ENCODE measurements at regions not wholly inside any gene's neighbourhood (a gene's known extent, or its start where the extent isn't known, plus 50 kb on each side); places are given as distances from the start of the nearest gene placed in this dataset.

GRCh38 chr5:21663082-21663481, 1190.1 kb downstream of the CDH12 start:
- no peak overlapping the region for H3K4me3 ChIP-seq (ENCODE audit: low read depth, low read length)
- WGBS: 79% methylated on average over 2 of the region's 2 CpGs
- H3K27ac ChIP-seq (ENCODE audit: low read depth): no peak overlapping the region
- H3K36me3 ChIP-seq (ENCODE audit: insufficient read depth): no peaks in the 10 kb centered on the region
- no peak for DNase-seq (ENCODE audit: extremely low spot score)
- no peaks in the 10 kb centered on the region for H3K4me1 ChIP-seq (ENCODE audit: insufficient read depth)

GRCh38 chr5:21661184-21661583, 1192.0 kb downstream of the CDH12 start:
- no peak overlapping the region for H3K27ac ChIP-seq (ENCODE audit: low read depth)
- H3K36me3 ChIP-seq (ENCODE audit: insufficient read depth): no peaks in the 10 kb centered on the region
- H3K4me3 ChIP-seq (ENCODE audit: low read depth, low read length): no peak overlapping the region
- 87% methylated on average over 2 of the region's 2 CpGs for WGBS
- DNase-seq (ENCODE audit: extremely low spot score): no peak
- H3K4me1 ChIP-seq (ENCODE audit: insufficient read depth): no peaks in the 10 kb centered on the region

- H3K4me1 ChIP-seq (ENCODE audit: insufficient read depth): no peaks in the 10 kb centered on the region
- no peak overlapping the region for H3K4me3 ChIP-seq (ENCODE audit: low read depth, low read length)
- 65% methylated on average over 2 of the region's 2 CpGs for WGBS
- no peak for DNase-seq (ENCODE audit: extremely low spot score)
- no peaks in the 10 kb centered on the region for H3K36me3 ChIP-seq (ENCODE audit: insufficient read depth)
- no peak overlapping the region for H3K27ac ChIP-seq (ENCODE audit: low read depth)
Measured at GRCh38 chr5:21654556-21654955, 1198.6 kb downstream of the CDH12 start.

- H3K4me1 ChIP-seq (ENCODE audit: insufficient read depth): no peaks in the 10 kb centered on the region
- H3K4me3 ChIP-seq (ENCODE audit: low read depth, low read length): no peak overlapping the region
- H3K36me3 ChIP-seq (ENCODE audit: insufficient read depth): no peaks in the 10 kb centered on the region
- WGBS: 20% methylated on average over 3 of the region's 3 CpGs
- DNase-seq (ENCODE audit: extremely low spot score): no peak
- H3K27ac ChIP-seq (ENCODE audit: low read depth): no peak overlapping the region
Measured at GRCh38 chr5:21649969-21650368, 1203.2 kb downstream of the CDH12 start.

GRCh38 chr5:21646469-21646868, 1206.7 kb downstream of the CDH12 start:
- 46% methylated on average over 2 of the region's 2 CpGs for whole genome bisulfite sequencing
- H3K4me3 ChIP-seq (ENCODE audit: low read depth, low read length): no peak overlapping the region
- H3K36me3 ChIP-seq (ENCODE audit: insufficient read depth): no peaks in the 10 kb centered on the region
- no peaks in the 10 kb centered on the region for H3K4me1 ChIP-seq (ENCODE audit: insufficient read depth)
- no peak overlapping the region for H3K27ac ChIP-seq (ENCODE audit: low read depth)
- DNase-seq (ENCODE audit: extremely low spot score): no peak

- H3K27ac ChIP-seq (ENCODE audit: low read depth): no peak overlapping the region
- no peak for DNase-seq (ENCODE audit: extremely low spot score)
- 51% methylated on average over 3 of the region's 3 CpGs for WGBS
Measured at GRCh38 chr5:21644032-21644431, 1209.1 kb downstream of the CDH12 start.

GRCh38 chr5:21642312-21642711, 1210.8 kb downstream of the CDH12 start:
- Histone ChIP-seq H3K4me1 (ENCODE audit: insufficient read depth) (no peaks in the 10 kb centered on the region), H3K27ac (ENCODE audit: low read depth) (no peak overlapping the region), H3K36me3 (ENCODE audit: insufficient read depth) (no peaks in the 10 kb centered on the region), H3K4me3 (ENCODE audit: low read depth, low read length) (no peak overlapping the region)
- 61% methylated on average over 1 of the region's 1 CpG for WGBS
- no peak for DNase-seq (ENCODE audit: extremely low spot score)

More at GRCh38 chr5:21644032-21644431, 1209.1 kb downstream of the CDH12 start:
- Histone ChIP-seq H3K4me3 (ENCODE audit: low read depth, low read length) (no peak overlapping the region), H3K4me1 (ENCODE audit: insufficient read depth) (no peaks in the 10 kb centered on the region), H3K36me3 (ENCODE audit: insufficient read depth) (no peaks in the 10 kb centered on the region)

- Histone ChIP-seq H3K4me1 (ENCODE audit: insufficient read depth) (no peaks in the 10 kb centered on the region), H3K36me3 (ENCODE audit: insufficient read depth) (no peaks in the 10 kb centered on the region), H3K27ac (ENCODE audit: low read depth) (no peak overlapping the region), H3K4me3 (ENCODE audit: low read depth, low read length) (no peak overlapping the region)
- 98% methylated on average over 2 of the region's 2 CpGs for WGBS
- no peak for DNase-seq (ENCODE audit: extremely low spot score)
Measured at GRCh38 chr5:21623831-21624230, 1229.3 kb downstream of the CDH12 start.

- 93% methylated on average over 16 of the region's 16 CpGs for WGBS
- Histone ChIP-seq H3K27ac (ENCODE audit: low read depth) (no peak overlapping the region), H3K36me3 (ENCODE audit: insufficient read depth) (no peaks in the 10 kb centered on the region), H3K4me3 (ENCODE audit: low read depth, low read length) (no peak overlapping the region), H3K4me1 (ENCODE audit: insufficient read depth) (no peaks in the 10 kb centered on the region)
- DNase-seq (ENCODE audit: extremely low spot score): no peak
Measured at GRCh38 chr5:21615195-21615765, 1237.9 kb downstream of the CDH12 start.

GRCh38 chr5:21613971-21614488, 1239.1 kb downstream of the CDH12 start:
- 73% methylated on average over 5 of the region's 5 CpGs for WGBS
- no peak for DNase-seq (ENCODE audit: extremely low spot score)

GRCh38 chr5:21603796-21604195, 1249.3 kb downstream of the CDH12 start:
- Histone ChIP-seq H3K27ac (ENCODE audit: low read depth) (no peak overlapping the region), H3K36me3 (ENCODE audit: insufficient read depth) (no peaks in the 10 kb centered on the region), H3K4me1 (ENCODE audit: insufficient read depth) (no peaks in the 10 kb centered on the region), H3K4me3 (ENCODE audit: low read depth, low read length) (no peak overlapping the region)
- 42% methylated on average over 2 of the region's 2 CpGs for WGBS
- DNase-seq (ENCODE audit: extremely low spot score): no peak

More at GRCh38 chr5:21613971-21614488, 1239.1 kb downstream of the CDH12 start:
- no peaks in the 10 kb centered on the region for H3K4me1 ChIP-seq (ENCODE audit: insufficient read depth)
- no peak overlapping the region for H3K27ac ChIP-seq (ENCODE audit: low read depth)
- no peaks in the 10 kb centered on the region for H3K36me3 ChIP-seq (ENCODE audit: insufficient read depth)
- no peak overlapping the region for H3K4me3 ChIP-seq (ENCODE audit: low read depth, low read length)

- 97% methylated on average over 2 of the region's 2 CpGs for WGBS
- no peak overlapping the region for H3K27ac ChIP-seq (ENCODE audit: low read depth)
- no peaks in the 10 kb centered on the region for H3K36me3 ChIP-seq (ENCODE audit: insufficient read depth)
- no peak overlapping the region for H3K4me3 ChIP-seq (ENCODE audit: low read depth, low read length)
- no peaks in the 10 kb centered on the region for H3K4me1 ChIP-seq (ENCODE audit: insufficient read depth)
- DNase-seq (ENCODE audit: extremely low spot score): no peak
Measured at GRCh38 chr5:21594566-21594965, 1258.6 kb downstream of the CDH12 start.

GRCh38 chr5:21593261-21593660, 1259.9 kb downstream of the CDH12 start:
- Histone ChIP-seq H3K36me3 (ENCODE audit: insufficient read depth) (no peaks in the 10 kb centered on the region), H3K4me3 (ENCODE audit: low read depth, low read length) (no peak overlapping the region), H3K27ac (ENCODE audit: low read depth) (no peak overlapping the region), H3K4me1 (ENCODE audit: insufficient read depth) (no peaks in the 10 kb centered on the region)
- DNase-seq (ENCODE audit: extremely low spot score): no peak

- Histone ChIP-seq H3K4me1 (ENCODE audit: insufficient read depth) (no peaks in the 10 kb centered on the region), H3K27ac (ENCODE audit: low read depth) (no peak overlapping the region), H3K36me3 (ENCODE audit: insufficient read depth) (no peaks in the 10 kb centered on the region), H3K4me3 (ENCODE audit: low read depth, low read length) (no peak overlapping the region)
- no peak for DNase-seq (ENCODE audit: extremely low spot score)
- 55% methylated on average over 3 of the region's 3 CpGs for WGBS
Measured at GRCh38 chr5:21581508-21581907, 1271.6 kb downstream of the CDH12 start.

- Histone ChIP-seq H3K36me3 (ENCODE audit: insufficient read depth) (no peaks in the 10 kb centered on the region), H3K4me1 (ENCODE audit: insufficient read depth) (no peaks in the 10 kb centered on the region), H3K27ac (ENCODE audit: low read depth) (no peak overlapping the region), H3K4me3 (ENCODE audit: low read depth, low read length) (no peak overlapping the region)
- no peak for DNase-seq (ENCODE audit: extremely low spot score)
- WGBS: 67% methylated on average over 4 of the region's 4 CpGs
Measured at GRCh38 chr5:21574961-21575360, 1278.2 kb downstream of the CDH12 start.

All from urinary bladder (tissue), 3 donors.